ENCODE measurements at regions not wholly inside any gene's neighbourhood (a gene's known extent, or its start where the extent isn't known, plus 50 kb on each side); places are given as distances from the start of the nearest gene placed in this dataset.

- dilution Hi-C loops (cut with MboI; ENCODE audit: extremely low pct_ligation_motif_present, low sequenced_read_pairs), result no loop called here
- H3K4me2 ChIP-seq (ENCODE audit: control insufficient read depth, extremely low read depth, insufficient read depth, low read depth, low read length), result no peak overlapping the region
- FAIRE-seq, result no peak
Measured at GRCh38 chr15:96121086-96121920, 209.2 kb upstream of the NR2F2 start.

GRCh38 chr15:96122077-96123027 is 208.1 kb upstream of the NR2F2 start:
- H4K20me1 ChIP-seq (ENCODE audit: control insufficient read depth, extremely low read depth, insufficient read depth, low read length), result no peaks in the 10 kb centered on the region
- H2AFZ ChIP-seq (ENCODE audit: control insufficient read depth, low read length), result no peak overlapping the region
- H3K9ac ChIP-seq (ENCODE audit: control insufficient read depth, extremely low read depth, insufficient read depth, low read length), result no peak overlapping the region
- H3K36me3 ChIP-seq (ENCODE audit: control insufficient read depth in 2 of 2, extremely low read depth in 1 of 2, insufficient read depth in 2 of 2, low read length in 2 of 2), result no peaks in the 10 kb centered on the region
- H3K4me1 ChIP-seq (ENCODE audit: control insufficient read depth, extremely low read depth, insufficient read depth, low read length), result peaks cover 12% of the 10 kb centered on the region
- dilution Hi-C loops (cut with MboI; ENCODE audit: extremely low pct_ligation_motif_present, low sequenced_read_pairs), result no loop called here
- no peaks in the 10 kb centered on the region for H3K27me3 ChIP-seq (ENCODE audit: control insufficient read depth, extremely low read depth, insufficient read depth, low read length)
- H3K27ac ChIP-seq (ENCODE audit: control insufficient read depth, insufficient read depth, low read length), result no peak overlapping the region
- FAIRE-seq, result no peak
- no peaks in the 10 kb centered on the region for H3K79me2 ChIP-seq (ENCODE audit: control insufficient read depth, insufficient read depth, low read length)
- no peaks in the 10 kb centered on the region for H3K9me3 ChIP-seq (ENCODE audit: control insufficient read depth, low read depth, low read length)
- no peak overlapping the region for H3K4me3 ChIP-seq (ENCODE audit: control insufficient read depth in 2 of 3, extremely low read depth in 1 of 3, insufficient read depth in 2 of 3, low read depth in 1 of 3, low read length in 3 of 3)
- H3K9me1 ChIP-seq (ENCODE audit: control insufficient read depth, extremely low read depth, insufficient read depth, low read length), result no peaks in the 10 kb centered on the region
- no peak overlapping the region for H3K4me2 ChIP-seq (ENCODE audit: control insufficient read depth, extremely low read depth, insufficient read depth, low read depth, low read length)
- TF ChIP-seq EZH2 (IDR thresholded peaks at IDR 0.05; ENCODE audit: low read length), result no peak
- no peak for TF ChIP-seq CTCF (optimal IDR thresholded peaks at IDR 0.05 in 1 of 3, IDR thresholded peaks at IDR 0.05 in 1 of 3, conservative IDR thresholded peaks at IDR 0.05 in 1 of 3; ENCODE audit: extremely low read depth in 1 of 3, insufficient read depth in 2 of 3, low read length in 3 of 3)
- DNase-seq (ENCODE audit: low read depth, low spot score), result no peak

More at GRCh38 chr15:96121086-96121920, 209.2 kb upstream of the NR2F2 start:
- Histone ChIP-seq H3K27me3 (ENCODE audit: control insufficient read depth, extremely low read depth, insufficient read depth, low read length) (no peaks in the 10 kb centered on the region), H2AFZ (ENCODE audit: control insufficient read depth, low read length) (no peak overlapping the region), H3K79me2 (ENCODE audit: control insufficient read depth, insufficient read depth, low read length) (no peaks in the 10 kb centered on the region), H3K4me3 (ENCODE audit: control insufficient read depth in 2 of 3, extremely low read depth in 1 of 3, insufficient read depth in 2 of 3, low read depth in 1 of 3, low read length in 3 of 3) (no peak overlapping the region), H3K36me3 (ENCODE audit: control insufficient read depth in 2 of 2, extremely low read depth in 1 of 2, insufficient read depth in 2 of 2, low read length in 2 of 2) (no peaks in the 10 kb centered on the region), H3K4me1 (ENCODE audit: control insufficient read depth, extremely low read depth, insufficient read depth, low read length) (peaks cover 12% of the 10 kb centered on the region), H4K20me1 (ENCODE audit: control insufficient read depth, extremely low read depth, insufficient read depth, low read length) (no peaks in the 10 kb centered on the region), H3K27ac (ENCODE audit: control insufficient read depth, insufficient read depth, low read length) (no peak overlapping the region), H3K9me1 (ENCODE audit: control insufficient read depth, extremely low read depth, insufficient read depth, low read length) (no peaks in the 10 kb centered on the region), H3K9ac (ENCODE audit: control insufficient read depth, extremely low read depth, insufficient read depth, low read length) (no peak overlapping the region), H3K9me3 (ENCODE audit: control insufficient read depth, low read depth, low read length) (no peaks in the 10 kb centered on the region)
- TF ChIP-seq EZH2 (IDR thresholded peaks at IDR 0.05; ENCODE audit: low read length) (no peak), CTCF (optimal IDR thresholded peaks at IDR 0.05 in 1 of 3, IDR thresholded peaks at IDR 0.05 in 1 of 3, conservative IDR thresholded peaks at IDR 0.05 in 1 of 3; ENCODE audit: extremely low read depth in 1 of 3, insufficient read depth in 2 of 3, low read length in 3 of 3) (no peak)
- DNase-seq (ENCODE audit: low read depth, low spot score), result no peak

Measured in keratinocyte (primary cell).